DOHH2 (cell line): ENCODE measurements at regions not wholly inside any gene's neighbourhood (a gene's known extent, or its start where the extent isn't known, plus 50 kb on each side); places are given as distances from the start of the nearest gene placed in this dataset.

Experiments
- CTCF ChIP-seq: fragments of 200-600 bp; sonication (generic); IDR thresholded peaks from one replicate; pipeline ENCODE4 v1.5.1; 2014; ENCODE audit warnings: antibody characterized with exemption, mild to moderate bottlenecking, low read depth, low read length; ENCODE audit not compliant: poor library complexity, severe bottlenecking
- EZH2phosphoT487 ChIP-seq: fragments of 200-600 bp; sonication (generic); IDR thresholded peaks from 2 replicates; pipeline ENCODE4 v1.6.1; 2017; ENCODE audit warnings: borderline replicate concordance, mild to moderate bottlenecking, antibody characterized with exemption, low read length, moderate library complexity, mixed read lengths

GRCh38 chr9:85258236-85258635 lies 483.5 kb downstream of the AGTPBP1 start:
- TF ChIP-seq CTCF (no peak), EZH2phosphoT487 (no peak)
